Astrocyte (in vitro differentiated cells and primary cell): ENCODE measurements at regions not wholly inside any gene's neighbourhood (a gene's known extent, or its start where the extent isn't known, plus 50 kb on each side); places are given as distances from the start of the nearest gene placed in this dataset.

Experiments
- DNase-seq: peaks from one replicate; pipeline ENCODE4 v3.0.0-alpha.2; 2010; ENCODE audit warnings: low read depth
- FAIRE-seq: peaks from 2 replicates; lab custom pipeline; 2011; peaks lifted over from hg19 to GRCh38; lab: Jason Lieb, UNC
- H2AFZ ChIP-seq: 2 replicates; pipeline ENCODE4 v1.6.0; 2012; ENCODE audit warnings: low read depth, low read length, inconsistent platforms
- H3K27ac ChIP-seq: 2 replicates; pipeline ENCODE4 v1.5.1; 2011; ENCODE audit warnings: low read depth, low read length, inconsistent platforms
- H3K27me3 ChIP-seq: 2 replicates; pipeline ENCODE4 v1.6.0; 2011; ENCODE audit warnings: low read length, inconsistent platforms; ENCODE audit not compliant: insufficient read depth
- H3K36me3 ChIP-seq: 2 replicates; pipeline ENCODE4 v1.5.1; 2011; ENCODE audit warnings: low read length, inconsistent platforms; ENCODE audit not compliant: insufficient read depth
- H3K4me1 ChIP-seq: 2 replicates; pipeline ENCODE4 v1.5.1; 2011; ENCODE audit warnings: low read length, inconsistent platforms; ENCODE audit not compliant: insufficient read depth
- H3K4me2 ChIP-seq: 2 replicates; pipeline ENCODE4 v1.6.0; 2012; ENCODE audit warnings: low read length, inconsistent platforms
- H3K4me3 ChIP-seq: 2 replicates; pipeline ENCODE4 v1.5.1; 2011; ENCODE audit warnings: low read depth, mild to moderate bottlenecking, low read length, inconsistent platforms; ENCODE audit not compliant: insufficient read depth
- H3K79me2 ChIP-seq: 2 replicates; pipeline ENCODE4 v1.6.0; 2012; ENCODE audit warnings: mild to moderate bottlenecking, low read length, inconsistent platforms; ENCODE audit not compliant: insufficient read depth
- H3K9ac ChIP-seq: 2 replicates; pipeline ENCODE4 v1.6.0; 2012; ENCODE audit warnings: mild to moderate bottlenecking, low read length, inconsistent platforms
- H3K9me3 ChIP-seq: 2 replicates; pipeline ENCODE4 v1.5.1; 2012; ENCODE audit warnings: low read depth, mild to moderate bottlenecking, low read length, inconsistent platforms; ENCODE audit not compliant: insufficient read depth
- H4K20me1 ChIP-seq: 2 replicates; pipeline ENCODE4 v1.6.0; 2012; ENCODE audit warnings: low read length, inconsistent platforms; ENCODE audit not compliant: insufficient read depth
- H3K27ac Mint-ChIP-seq: one replicate; pipeline ENCODE4 v1.8.0; 2021; ENCODE audit warnings: mild to moderate bottlenecking, mixed read lengths; ENCODE audit not compliant: unreplicated experiment
- H3K27me3 Mint-ChIP-seq: one replicate; pipeline ENCODE4 v1.8.0; 2021; ENCODE audit warnings: low read depth, mixed read lengths; ENCODE audit not compliant: unreplicated experiment
- H3K36me3 Mint-ChIP-seq: one replicate; pipeline ENCODE4 v1.8.0; 2021; ENCODE audit warnings: low read depth, mixed read lengths; ENCODE audit not compliant: unreplicated experiment
- H3K4me1 Mint-ChIP-seq: one replicate; pipeline ENCODE4 v1.8.0; 2021; ENCODE audit warnings: low read depth, mixed read lengths; ENCODE audit not compliant: unreplicated experiment
- H3K4me3 Mint-ChIP-seq: one replicate; pipeline ENCODE4 v1.8.0; 2021; ENCODE audit warnings: mild to moderate bottlenecking, moderate library complexity, mixed read lengths; ENCODE audit not compliant: unreplicated experiment
- H3K9me3 Mint-ChIP-seq: one replicate; pipeline ENCODE4 v1.8.0; 2021; ENCODE audit warnings: mild to moderate bottlenecking, mixed read lengths; ENCODE audit not compliant: unreplicated experiment
- CTCF ChIP-seq: IDR thresholded peaks from 2 replicates; pipeline ENCODE4 v1.5.1; 2011; ENCODE audit warnings: low read depth, mild to moderate bottlenecking, inconsistent platforms, low read length, moderate library complexity; ENCODE audit not compliant: insufficient read depth
- EZH2 ChIP-seq: IDR thresholded peaks from 2 replicates; pipeline ENCODE4 v1.6.1; 2012; ENCODE audit warnings: mild to moderate bottlenecking, low read length, inconsistent platforms; ENCODE audit not compliant: insufficient read depth

- Histone ChIP-seq H3K4me2 (no peak overlapping the region), H3K9me3 (no peaks in the 10 kb centered on the region), H3K79me2 (no peaks in the 10 kb centered on the region), H3K9ac (no peak overlapping the region), H3K27me3 (no peaks in the 10 kb centered on the region), H3K27ac (no peak overlapping the region), H2AFZ (no peak overlapping the region), H3K4me1 (no peaks in the 10 kb centered on the region), H4K20me1 (no peaks in the 10 kb centered on the region), H3K36me3 (no peaks in the 10 kb centered on the region), H3K4me3 (no peak overlapping the region)
- Mint-ChIP-seq H3K27ac (no peak overlapping the region), H3K36me3 (no peaks in the 10 kb centered on the region), H3K4me1 (peaks cover 6% of the 10 kb centered on the region), H3K4me3 (no peak overlapping the region), H3K27me3 (no peaks in the 10 kb centered on the region), H3K9me3 (no peaks in the 10 kb centered on the region)
- no peak for DNase-seq
- TF ChIP-seq CTCF (no peak), EZH2 (no peak)
- no peak for FAIRE-seq
Measured at GRCh38 chr6:120908767-120909166, 425.5 kb downstream of the TBC1D32 start.

GRCh38 chr6:120903836-120904235 lies 430.4 kb downstream of the TBC1D32 start:
- Mint-ChIP-seq H3K9me3 (no peaks in the 10 kb centered on the region), H3K4me3 (no peak overlapping the region), H3K27ac (no peak overlapping the region), H3K27me3 (no peaks in the 10 kb centered on the region), H3K36me3 (no peaks in the 10 kb centered on the region), H3K4me1 (peaks cover 9% of the 10 kb centered on the region)
- DNase-seq: no peak
- Histone ChIP-seq H3K27ac (no peak overlapping the region), H2AFZ (no peak overlapping the region), H3K79me2 (no peaks in the 10 kb centered on the region), H3K27me3 (no peaks in the 10 kb centered on the region), H3K4me2 (no peak overlapping the region), H4K20me1 (no peaks in the 10 kb centered on the region), H3K4me3 (no peak overlapping the region), H3K9ac (no peak overlapping the region), H3K36me3 (no peaks in the 10 kb centered on the region), H3K4me1 (no peaks in the 10 kb centered on the region), H3K9me3 (no peaks in the 10 kb centered on the region)
- no peak for TF ChIP-seq EZH2
- FAIRE-seq: no peak

- peaks cover 8% of the 10 kb centered on the region for H3K4me1 Mint-ChIP-seq
- no peaks in the 10 kb centered on the region for H3K36me3 Mint-ChIP-seq
- no peak overlapping the region for H3K27ac Mint-ChIP-seq
- Histone ChIP-seq H3K4me2 (no peak overlapping the region), H3K79me2 (no peaks in the 10 kb centered on the region), H3K4me3 (no peak overlapping the region), H2AFZ (no peak overlapping the region), H3K4me1 (no peaks in the 10 kb centered on the region), H3K9me3 (no peaks in the 10 kb centered on the region), H3K27ac (no peak overlapping the region), H3K36me3 (no peaks in the 10 kb centered on the region), H4K20me1 (no peaks in the 10 kb centered on the region), H3K27me3 (no peaks in the 10 kb centered on the region), H3K9ac (no peak overlapping the region)
- FAIRE-seq (no peak), DNase-seq (no peak)
- H3K9me3 Mint-ChIP-seq: no peaks in the 10 kb centered on the region
- H3K27me3 Mint-ChIP-seq: no peaks in the 10 kb centered on the region
- H3K4me3 Mint-ChIP-seq: no peak overlapping the region
- TF ChIP-seq CTCF (no peak), EZH2 (no peak)
Measured at GRCh38 chr6:120899932-120900331, 434.3 kb downstream of the TBC1D32 start.
